GM10248 (cell line): ENCODE measurements at regions not wholly inside any gene's neighbourhood (a gene's known extent, or its start where the extent isn't known, plus 50 kb on each side); places are given as distances from the start of the nearest gene placed in this dataset.

Experiments used
- CTCF ChIA-PET: fragments of 300-600 bp; sonication (Branson Sonifier 250); formaldehyde crosslinking; extraction: SDS; loops from one replicate; lab custom pipeline; 2021; ENCODE audit warnings: antibody characterized with exemption; lab: Yijun Ruan, JAX
- POLR2A ChIA-PET: fragments of 350-650 bp; sonication (Branson Sonifier 250); formaldehyde crosslinking; extraction: SDS; loops from one replicate; lab custom pipeline; 2020; ENCODE audit warnings: antibody characterized with exemption; lab: Yijun Ruan, JAX
- DNase-seq: peaks from one replicate; pipeline ENCODE4 v3.0.0; 2012; ENCODE audit errors: extremely low spot score
- TF ChIP-seq, protein P1 (sequence below): IDR thresholded peaks from 2 replicates; pipeline ENCODE4 v1.5.1; 2012; ENCODE audit warnings: mild to moderate bottlenecking, low read depth; ENCODE audit errors: extremely low read depth, missing control alignments, control extremely low read depth

DNA sequence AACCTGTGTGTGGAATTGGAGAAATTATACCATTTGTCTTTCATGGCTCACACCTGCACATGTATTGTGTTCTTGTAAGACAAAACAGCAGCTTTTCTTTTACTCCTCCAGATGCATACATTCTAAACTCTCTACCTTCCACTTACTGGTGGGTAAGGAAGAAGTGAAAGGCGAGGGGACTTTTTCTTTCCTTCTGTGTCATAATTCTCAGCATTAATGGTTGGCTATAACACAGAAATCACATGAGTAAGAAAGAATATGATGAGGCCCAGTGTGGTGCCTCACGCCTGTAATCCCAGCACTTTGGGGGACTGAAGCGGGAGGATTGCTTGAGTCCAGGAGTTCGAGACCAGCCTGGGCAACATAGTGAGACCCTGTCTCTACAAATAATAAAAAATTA is 57.8 kb upstream of the SHANK2 start:
- CTCF ChIA-PET = no interaction called here

DNA sequence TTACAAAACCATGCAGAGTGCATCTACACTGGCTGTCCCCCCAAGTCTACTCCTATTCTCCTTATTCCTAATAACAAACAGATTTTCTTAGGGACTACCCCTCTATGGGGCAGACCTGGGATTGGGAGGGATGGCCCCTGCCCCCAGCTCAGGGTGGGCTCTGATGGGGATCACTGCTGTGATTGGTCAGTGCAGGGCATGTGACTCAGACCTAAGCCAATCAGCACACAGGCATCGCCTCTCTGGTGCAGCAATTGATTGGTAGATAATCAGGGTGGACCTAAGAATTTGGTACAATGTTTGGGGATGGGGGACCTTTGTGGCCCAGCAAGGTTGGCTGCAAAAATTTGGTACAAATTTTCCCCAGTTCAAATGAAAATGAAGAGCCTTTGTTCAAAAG is 57.2 kb upstream of the SHANK2 start:
- ChIA-PET POLR2A (no interaction called here), CTCF (no interaction called here)
- TF ChIP-seq, protein P1, sequence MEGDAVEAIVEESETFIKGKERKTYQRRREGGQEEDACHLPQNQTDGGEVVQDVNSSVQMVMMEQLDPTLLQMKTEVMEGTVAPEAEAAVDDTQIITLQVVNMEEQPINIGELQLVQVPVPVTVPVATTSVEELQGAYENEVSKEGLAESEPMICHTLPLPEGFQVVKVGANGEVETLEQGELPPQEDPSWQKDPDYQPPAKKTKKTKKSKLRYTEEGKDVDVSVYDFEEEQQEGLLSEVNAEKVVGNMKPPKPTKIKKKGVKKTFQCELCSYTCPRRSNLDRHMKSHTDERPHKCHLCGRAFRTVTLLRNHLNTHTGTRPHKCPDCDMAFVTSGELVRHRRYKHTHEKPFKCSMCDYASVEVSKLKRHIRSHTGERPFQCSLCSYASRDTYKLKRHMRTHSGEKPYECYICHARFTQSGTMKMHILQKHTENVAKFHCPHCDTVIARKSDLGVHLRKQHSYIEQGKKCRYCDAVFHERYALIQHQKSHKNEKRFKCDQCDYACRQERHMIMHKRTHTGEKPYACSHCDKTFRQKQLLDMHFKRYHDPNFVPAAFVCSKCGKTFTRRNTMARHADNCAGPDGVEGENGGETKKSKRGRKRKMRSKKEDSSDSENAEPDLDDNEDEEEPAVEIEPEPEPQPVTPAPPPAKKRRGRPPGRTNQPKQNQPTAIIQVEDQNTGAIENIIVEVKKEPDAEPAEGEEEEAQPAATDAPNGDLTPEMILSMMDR = no peak
- no peak for DNase-seq

More for the DNA sequence above, 57.8 kb upstream of the SHANK2 start:
- DNase-seq = no peak
- POLR2A ChIA-PET = no interaction called here
- TF ChIP-seq, protein P1 = no peak

DNA sequence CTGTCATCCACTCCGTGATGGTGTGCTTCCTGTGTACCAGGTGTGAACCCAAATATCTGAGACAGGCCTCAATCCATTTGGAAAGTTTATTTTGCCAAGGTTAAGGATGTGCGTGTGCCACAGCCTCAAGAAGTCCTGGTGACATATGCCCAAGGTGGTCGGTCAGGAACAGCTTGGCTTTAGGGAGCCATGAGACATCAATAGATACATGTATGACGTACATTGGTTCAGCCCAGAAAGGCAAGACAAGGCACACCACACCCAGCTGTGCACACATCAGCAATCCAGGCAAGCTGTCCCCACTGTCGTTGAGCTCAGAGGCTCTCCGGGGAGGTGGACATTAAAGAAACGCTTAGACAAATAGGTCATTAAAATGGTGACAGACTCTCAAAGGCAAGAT is 56.8 kb upstream of the SHANK2 start:
- no peak for DNase-seq
- TF ChIP-seq, protein P1 = no peak
- POLR2A ChIA-PET = no interaction called here
- CTCF ChIA-PET = no interaction called here

- POLR2A ChIA-PET = no interaction called here
- CTCF ChIA-PET = no interaction called here
- DNase-seq = no peak
- TF ChIP-seq, protein P1 = no peak
Observed at GRCh38 chr11:71307811-71308645, 55.7 kb upstream of the SHANK2 start.

GRCh38 chr11:71305451-71306125 is 53.2 kb upstream of the SHANK2 start:
- no peak for DNase-seq
- POLR2A ChIA-PET = no interaction called here
- CTCF ChIA-PET = no interaction called here
- TF ChIP-seq, protein P1 = no peak

DNA sequence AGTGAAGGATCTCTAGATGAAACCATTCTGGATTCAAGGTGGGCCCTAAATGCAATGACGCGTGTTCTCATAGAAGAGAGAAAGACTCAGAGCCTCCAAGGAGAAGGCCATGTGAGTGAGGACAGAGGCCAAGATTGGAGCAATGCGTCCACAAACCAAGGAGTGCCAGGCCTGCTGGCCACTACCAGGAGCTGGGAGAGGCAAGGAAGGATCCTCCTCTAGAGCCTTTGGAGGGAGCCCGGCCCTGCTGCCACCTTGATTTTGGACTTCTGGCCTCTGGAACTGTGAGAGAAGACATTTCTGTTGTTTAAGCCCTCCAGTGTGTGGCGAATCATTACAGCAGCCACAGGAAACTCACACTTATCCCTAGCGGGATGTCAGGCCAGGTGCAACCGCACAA is 52.7 kb upstream of the SHANK2 start:
- ChIA-PET CTCF (no interaction called here), POLR2A (no interaction called here)
- TF ChIP-seq, protein P1 = no peak
- DNase-seq = no peak
